ENCODE measurements at regions not wholly inside any gene's neighbourhood (a gene's known extent, or its start where the extent isn't known, plus 50 kb on each side); places are given as distances from the start of the nearest gene placed in this dataset.

- no peak for TF ChIP-seq MED1 (CRISPR knock-in tag; IDR thresholded peaks at IDR 0.05; ENCODE audit: borderline replicate concordance)
- no peak for TF ChIP-seq PML (IDR thresholded peaks at IDR 0.05; ENCODE audit: low read length)
- WGBS (ENCODE audit: insufficient coverage, low coverage, missing lambda C conversion rate): 0% methylated on average over 2 of the region's 2 CpGs
- intact Hi-C loops (cut with micrococcal nuclease) (no loop called here), in situ Hi-C loops (cut with MboI) (no loop called here)
- CTCF ChIA-PET (ENCODE audit: low intra/inter-chr PET ratio): no interaction called here
- Histone ChIP-seq H3K27ac (ENCODE audit: extremely low read depth, low read depth, low read length) (no peak overlapping the region), H3K79me2 (ENCODE audit: control insufficient read depth, insufficient read depth, low read length) (no peaks in the 10 kb centered on the region), H3K9me3 (replicated peaks; ENCODE audit: control insufficient read depth, insufficient read depth, low read depth, low read length) (no peaks in the 10 kb centered on the region), H3K9ac (ENCODE audit: insufficient read depth in 1 of 2, low read depth in 2 of 2, low read length in 2 of 2) (no peak overlapping the region), H3K4me2 (ENCODE audit: insufficient read depth, low read length) (no peak overlapping the region), H3K36me3 (ENCODE audit: control insufficient read depth, insufficient read depth, low read length) (no peaks in the 10 kb centered on the region), H3K4me1 (replicated peaks in 1 of 2; ENCODE audit: control insufficient read depth in 2 of 2, insufficient read depth in 2 of 2, low read length in 2 of 2) (no peaks in the 10 kb centered on the region), H3K27me3 (ENCODE audit: control insufficient read depth in 2 of 2, insufficient read depth in 2 of 2, low read length in 2 of 2) (no peaks in the 10 kb centered on the region), H3K9me1 (ENCODE audit: control insufficient read depth, insufficient read depth, low read length) (no peaks in the 10 kb centered on the region), H2AFZ (ENCODE audit: low read depth, low read length) (no peak overlapping the region), H4K20me1 (replicated peaks; ENCODE audit: control insufficient read depth, insufficient read depth, low read length) (no peaks in the 10 kb centered on the region), H3K4me3 (no peak overlapping the region)
- POLR2A ChIA-PET: no interaction called here
- FAIRE-seq (no peak), DNase-seq (ENCODE audit: extremely low read depth in 1 of 4, low spot score in 3 of 4) (no peak), ATAC-seq (no peak)
- no TSS peak for BruUV-seq (replicated peaks)
Observed at GRCh38 chr2:107107351-107107750, 221.4 kb upstream of the ST6GAL2 start.

- Histone ChIP-seq H3K79me2 (ENCODE audit: control insufficient read depth, insufficient read depth, low read length) (no peaks in the 10 kb centered on the region), H3K4me1 (replicated peaks in 1 of 2; ENCODE audit: control insufficient read depth in 2 of 2, insufficient read depth in 2 of 2, low read length in 2 of 2) (no peaks in the 10 kb centered on the region), H3K27me3 (ENCODE audit: control insufficient read depth in 2 of 2, insufficient read depth in 2 of 2, low read length in 2 of 2) (no peaks in the 10 kb centered on the region), H2AFZ (ENCODE audit: low read depth, low read length) (no peak overlapping the region), H3K4me3 (no peak overlapping the region), H4K20me1 (replicated peaks; ENCODE audit: control insufficient read depth, insufficient read depth, low read length) (no peaks in the 10 kb centered on the region), H3K4me2 (ENCODE audit: insufficient read depth, low read length) (no peak overlapping the region), H3K9me1 (ENCODE audit: control insufficient read depth, insufficient read depth, low read length) (no peaks in the 10 kb centered on the region), H3K9me3 (replicated peaks; ENCODE audit: control insufficient read depth, insufficient read depth, low read depth, low read length) (no peaks in the 10 kb centered on the region), H3K9ac (ENCODE audit: insufficient read depth in 1 of 2, low read depth in 2 of 2, low read length in 2 of 2) (no peak overlapping the region), H3K27ac (ENCODE audit: extremely low read depth, low read depth, low read length) (no peak overlapping the region), H3K36me3 (ENCODE audit: control insufficient read depth, insufficient read depth, low read length) (no peaks in the 10 kb centered on the region)
- TF ChIP-seq GTF2B (IDR thresholded peaks at IDR 0.05; ENCODE audit: extremely low read depth, insufficient read length) (no peak), MEF2D (tag; conservative IDR thresholded peaks at IDR 0.05; ENCODE audit: low read depth) (no peak), HDAC2 (IDR thresholded peaks at IDR 0.05) (no peak), ZKSCAN8 (CRISPR knock-in tag; IDR thresholded peaks at IDR 0.05) (no peak), MCM3 (IDR thresholded peaks at IDR 0.05) (no peak), GABPB1 (CRISPR knock-in tag; IDR thresholded peaks at IDR 0.05) (no peak), E2F6 (IDR thresholded peaks at IDR 0.05; ENCODE audit: borderline replicate concordance in 1 of 2, extremely low read depth in 1 of 2, insufficient read depth in 1 of 2, insufficient read length in 1 of 2, low read depth in 1 of 2, low read length in 1 of 2, poor library complexity in 1 of 2, severe bottlenecking in 1 of 2) (no peak), ZNF165 (CRISPR knock-in tag; IDR thresholded peaks at IDR 0.05; ENCODE audit: borderline replicate concordance) (no peak), ZNF444 (CRISPR knock-in tag; IDR thresholded peaks at IDR 0.05) (no peak)
- BruUV-seq (replicated peaks): no TSS peak
- in situ Hi-C loops (cut with MboI) (no loop called here), intact Hi-C loops (cut with micrococcal nuclease) (no loop called here)
- POLR2A ChIA-PET: no interaction called here
- DNase-seq (ENCODE audit: extremely low read depth in 1 of 4, low spot score in 3 of 4) (no peak), FAIRE-seq (no peak), ATAC-seq (no peak)
- CTCF ChIA-PET (ENCODE audit: low intra/inter-chr PET ratio): no interaction called here
- WGBS (ENCODE audit: insufficient coverage, low coverage, missing lambda C conversion rate): 0% methylated on average over 2 of the region's 2 CpGs
Observed at GRCh38 chr2:107108556-107108955, 222.6 kb upstream of the ST6GAL2 start.

All from K562 (cell line).